Kidney epithelial cell (primary cell): ENCODE measurements at regions not wholly inside any gene's neighbourhood (a gene's known extent, or its start where the extent isn't known, plus 50 kb on each side); places are given as distances from the start of the nearest gene placed in this dataset.

Experiments used
- DNase-seq: peaks from one replicate; pipeline ENCODE4 v3.0.0-alpha.2; 2010; ENCODE audit warnings: low read depth
- H3K27me3 ChIP-seq: 2 replicates; pipeline ENCODE4 v1.6.0; 2011; ENCODE audit warnings: low read length; ENCODE audit not compliant: control insufficient read depth, insufficient read depth
- H3K36me3 ChIP-seq: 2 replicates; pipeline ENCODE4 v1.5.1; 2011; ENCODE audit warnings: low read length; ENCODE audit not compliant: control insufficient read depth, insufficient read depth
- H3K4me3 ChIP-seq: 2 replicates; pipeline ENCODE4 v1.5.1; 2011; ENCODE audit warnings: low read depth, mild to moderate bottlenecking, control low read depth, low read length
- TF ChIP-seq, protein P1 (sequence below): IDR thresholded peaks from 2 replicates; pipeline ENCODE4 v1.5.1; 2011; ENCODE audit warnings: mild to moderate bottlenecking, moderate library complexity, low read length, control low read depth, inconsistent platforms; ENCODE audit not compliant: insufficient read depth, poor library complexity, severe bottlenecking

DNA sequence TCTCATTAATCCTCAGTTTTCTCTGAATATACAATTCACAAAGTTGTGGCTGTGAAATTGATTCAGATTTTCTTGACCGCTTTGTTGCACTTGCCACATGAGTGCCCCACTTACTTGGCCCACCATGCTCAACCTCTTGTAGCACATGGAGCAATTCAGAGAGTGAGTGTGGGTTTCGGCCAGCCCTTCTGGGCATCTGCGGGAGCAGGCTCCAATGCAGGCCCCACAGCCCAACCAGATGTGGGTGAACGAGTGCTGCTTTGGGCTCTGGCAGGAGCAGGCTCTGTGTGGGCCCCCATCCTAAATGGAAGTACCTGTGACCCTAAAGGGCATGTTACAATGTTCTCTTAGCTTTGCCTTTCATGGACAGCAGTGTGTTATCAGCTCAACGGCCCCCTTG is 2338.6 kb downstream of the LRRC4C start:
- Histone ChIP-seq H3K36me3 (no peaks in the 10 kb centered on the region), H3K27me3 (no peaks in the 10 kb centered on the region), H3K4me3 (no peak overlapping the region)
- DNase-seq, result no peak
- TF ChIP-seq, protein P1, sequence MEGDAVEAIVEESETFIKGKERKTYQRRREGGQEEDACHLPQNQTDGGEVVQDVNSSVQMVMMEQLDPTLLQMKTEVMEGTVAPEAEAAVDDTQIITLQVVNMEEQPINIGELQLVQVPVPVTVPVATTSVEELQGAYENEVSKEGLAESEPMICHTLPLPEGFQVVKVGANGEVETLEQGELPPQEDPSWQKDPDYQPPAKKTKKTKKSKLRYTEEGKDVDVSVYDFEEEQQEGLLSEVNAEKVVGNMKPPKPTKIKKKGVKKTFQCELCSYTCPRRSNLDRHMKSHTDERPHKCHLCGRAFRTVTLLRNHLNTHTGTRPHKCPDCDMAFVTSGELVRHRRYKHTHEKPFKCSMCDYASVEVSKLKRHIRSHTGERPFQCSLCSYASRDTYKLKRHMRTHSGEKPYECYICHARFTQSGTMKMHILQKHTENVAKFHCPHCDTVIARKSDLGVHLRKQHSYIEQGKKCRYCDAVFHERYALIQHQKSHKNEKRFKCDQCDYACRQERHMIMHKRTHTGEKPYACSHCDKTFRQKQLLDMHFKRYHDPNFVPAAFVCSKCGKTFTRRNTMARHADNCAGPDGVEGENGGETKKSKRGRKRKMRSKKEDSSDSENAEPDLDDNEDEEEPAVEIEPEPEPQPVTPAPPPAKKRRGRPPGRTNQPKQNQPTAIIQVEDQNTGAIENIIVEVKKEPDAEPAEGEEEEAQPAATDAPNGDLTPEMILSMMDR, result no peak

GRCh38 chr11:39113606-39114005 is 2345.8 kb downstream of the LRRC4C start:
- TF ChIP-seq, protein P1, result no peak
- no peak for DNase-seq

DNA sequence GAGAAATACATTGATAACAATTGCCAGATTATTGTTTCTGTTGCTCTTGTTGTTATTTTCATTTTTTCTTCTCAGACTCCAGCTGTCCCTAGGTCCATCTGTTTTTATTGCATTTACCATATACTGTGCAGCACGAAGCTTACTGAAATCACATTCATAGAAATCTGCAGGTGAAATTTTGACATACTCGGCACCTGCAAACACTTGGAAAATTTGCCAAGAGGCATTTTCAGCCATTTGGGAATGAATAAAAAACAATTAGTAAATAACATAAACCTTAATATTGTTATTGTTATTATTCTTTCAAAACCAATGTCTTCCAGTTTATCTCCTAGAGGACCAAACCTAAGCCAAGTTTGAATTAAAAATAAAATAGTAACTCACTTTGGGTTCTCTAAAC is 2357.2 kb downstream of the LRRC4C start:
- Histone ChIP-seq H3K36me3 (no peaks in the 10 kb centered on the region), H3K27me3 (no peaks in the 10 kb centered on the region), H3K4me3 (no peak overlapping the region)
- TF ChIP-seq, protein P1, result no peak
- no peak for DNase-seq

More at GRCh38 chr11:39113606-39114005, 2345.8 kb downstream of the LRRC4C start:
- no peaks in the 10 kb centered on the region for H3K36me3 ChIP-seq
- H3K27me3 ChIP-seq, result no peaks in the 10 kb centered on the region
- H3K4me3 ChIP-seq, result no peak overlapping the region

DNA sequence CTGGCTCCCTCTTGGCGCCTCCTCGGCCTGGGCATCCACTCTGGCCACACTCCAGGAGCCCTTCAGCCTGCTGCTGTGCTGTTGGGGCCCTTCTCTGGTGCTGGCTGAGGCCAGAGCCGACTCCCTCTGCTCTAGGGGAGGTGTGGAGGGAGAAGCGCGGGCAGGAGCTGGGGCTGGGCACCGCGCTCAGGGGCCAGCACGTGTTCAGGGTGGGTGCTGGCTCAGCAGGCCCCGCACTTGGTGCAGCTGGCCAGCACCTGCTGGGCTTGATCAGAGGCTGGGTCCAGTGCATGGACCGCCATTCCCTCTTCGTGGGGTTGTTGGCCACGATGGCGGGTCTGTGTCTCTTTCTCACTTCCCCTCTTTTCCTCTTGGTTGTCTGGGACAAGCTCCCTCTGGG is 2381.0 kb downstream of the LRRC4C start:
- H3K27me3 ChIP-seq, result no peaks in the 10 kb centered on the region
- no peak for DNase-seq
- no peak overlapping the region for H3K4me3 ChIP-seq
- no peaks in the 10 kb centered on the region for H3K36me3 ChIP-seq
- TF ChIP-seq, protein P1, result no peak

DNA sequence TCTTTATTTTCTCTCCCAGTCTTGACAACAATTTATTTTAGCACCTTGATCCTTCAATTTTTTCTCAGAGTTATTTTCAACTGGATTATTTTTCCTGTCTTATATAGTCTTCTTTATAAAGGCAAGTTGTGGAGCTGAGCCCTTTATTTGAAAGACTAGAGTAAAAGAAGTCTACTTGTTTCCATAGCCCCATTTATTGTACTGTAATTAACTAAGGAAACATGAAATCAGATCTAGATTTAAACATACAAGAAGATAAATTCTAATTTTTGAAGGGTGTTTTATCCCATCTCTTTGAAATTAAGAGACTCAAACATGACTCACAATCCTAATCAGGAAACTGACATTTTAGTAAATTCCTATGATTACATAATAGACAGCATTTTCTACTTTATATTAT is 2421.8 kb downstream of the LRRC4C start:
- Histone ChIP-seq H3K36me3 (no peaks in the 10 kb centered on the region), H3K4me3 (no peak overlapping the region), H3K27me3 (no peaks in the 10 kb centered on the region)
- no peak for DNase-seq
- TF ChIP-seq, protein P1, result no peak

DNA sequence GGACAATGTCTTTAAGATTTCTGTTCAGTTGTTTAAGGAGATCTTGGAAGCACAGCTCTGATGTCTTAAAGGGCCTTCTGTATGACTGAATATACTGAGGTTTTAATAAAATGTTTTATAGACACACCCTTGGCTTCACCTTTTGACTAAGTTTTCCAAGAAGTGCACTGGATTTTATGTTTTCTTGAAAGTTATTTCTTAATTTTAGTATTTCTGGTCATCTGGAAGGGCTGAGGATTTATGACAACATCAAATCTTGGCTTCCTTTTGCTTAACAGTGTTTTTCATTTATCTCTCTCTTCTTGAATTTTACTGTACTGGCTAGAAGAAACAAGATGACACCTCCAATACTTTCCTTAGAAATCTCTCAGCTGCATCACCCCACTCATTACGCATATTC is 2423.4 kb downstream of the LRRC4C start:
- DNase-seq, result no peak
- H3K4me3 ChIP-seq, result no peak overlapping the region
- no peaks in the 10 kb centered on the region for H3K36me3 ChIP-seq
- TF ChIP-seq, protein P1, result no peak
- no peaks in the 10 kb centered on the region for H3K27me3 ChIP-seq
